Activated CD4-positive, alpha-beta T cell treated with anti-CD3 and anti-CD28 coated beads, Interleukin-2, amount 50 U/mL, for 48 hours (primary cell): ENCODE measurements at regions not wholly inside any gene's neighbourhood (a gene's known extent, or its start where the extent isn't known, plus 50 kb on each side); places are given as distances from the start of the nearest gene placed in this dataset.
A peak's percentile ranks its signal among the peaks of the same experiment; 100 is the strongest.
"Not testable (repeated sequence)": the region's sequence is repeated elsewhere in the genome, so short reads cannot be mapped to it uniquely, and the experiment has no call there.

Experiments
- DNase-seq, 2 experiments: peaks; one replicate each; pipeline ENCODE4 v3.0.0-alpha.2; 2020

- no peak for DNase-seq
Measured at GRCh38 chr10:42883993-42884983, 101.7 kb downstream of the BMS1 start.

GRCh38 chr10:42885491-42886270 lies 103.1 kb downstream of the BMS1 start:
- no peak for DNase-seq

GRCh38 chr10:42887734-42888503 lies 105.3 kb downstream of the BMS1 start:
- no peak for DNase-seq

GRCh38 chr10:42888504-42889095 lies 106.0 kb downstream of the BMS1 start:
- no peak for DNase-seq

GRCh38 chr10:42896735-42897134 lies 114.1 kb downstream of the BMS1 start:
- DNase-seq: no peak

GRCh38 chr10:42898037-42898960 lies 115.7 kb downstream of the BMS1 start:
- no peak for DNase-seq

- DNase-seq: no peak
Measured at GRCh38 chr10:42899036-42899435, 116.4 kb downstream of the BMS1 start.

- not testable (repeated sequence) for DNase-seq
Measured at GRCh38 chr10:42900346-42900745, 117.8 kb downstream of the BMS1 start.

GRCh38 chr10:42911359-42911758 lies 128.8 kb downstream of the BMS1 start:
- DNase-seq: no peak

GRCh38 chr10:42916974-42917373 lies 134.4 kb downstream of the BMS1 start:
- DNase-seq: no peak

GRCh38 chr10:42917821-42918220 lies 135.2 kb downstream of the BMS1 start:
- DNase-seq: no peak

- DNase-seq: no peak
Measured at GRCh38 chr10:42921951-42922350, 139.4 kb downstream of the BMS1 start.

GRCh38 chr10:42924484-42924883 lies 141.9 kb downstream of the BMS1 start:
- DNase-seq: no peak

- DNase-seq: no peak
Measured at GRCh38 chr10:42926843-42927242, 144.2 kb downstream of the BMS1 start.

- DNase-seq: no peak
Measured at GRCh38 chr10:42928064-42928463, 145.5 kb downstream of the BMS1 start.

- DNase-seq: no peak
Measured at GRCh38 chr10:42929236-42929635, 146.6 kb downstream of the BMS1 start.

- DNase-seq: no peak
Measured at GRCh38 chr10:42929993-42930392, 146.9 kb upstream of the RET start.

- no peak for DNase-seq
Measured at GRCh38 chr10:42930516-42931192, 146.2 kb upstream of the RET start.

GRCh38 chr10:42932116-42932515 lies 144.8 kb upstream of the RET start:
- no peak for DNase-seq

- peak; percentile 56 to 59 for DNase-seq
Measured at GRCh38 chr10:42932735-42933447, 144.0 kb upstream of the RET start.
